Gastroesophageal sphincter (tissue), 4 donors: ENCODE measurements at regions not wholly inside any gene's neighbourhood (a gene's known extent, or its start where the extent isn't known, plus 50 kb on each side); places are given as distances from the start of the nearest gene placed in this dataset.
"Not testable (repeated sequence)": the region's sequence is repeated elsewhere in the genome, so short reads cannot be mapped to it uniquely, and the experiment has no call there.

Experiments used
- ATAC-seq: fragments of 150-250 bp; one replicate; pipeline ENCODE4 v1.9.1; 2016; ENCODE audit warnings: mild to moderate bottlenecking, moderate library complexity
- H3K27ac ChIP-seq, 4 donors: fragments of 200-600 bp; sonication (generic) in 3 of 4; 1 replicate in 3 of 4; 2 replicates in 1 of 4; pipeline ENCODE4 v1.5.1; 2016 to 2019
- H3K27me3 ChIP-seq: fragments of 200-600 bp; sonication (generic); one replicate; pipeline ENCODE4 v1.5.1; 2019
- H3K36me3 ChIP-seq, 2 donors: fragments of 200-600 bp; sonication (generic); one replicate each; pipeline ENCODE4 v1.5.1; 2019; ENCODE audit warnings: control low read depth in 1 of 2
- H3K4me1 ChIP-seq, 3 donors: fragments of 200-600 bp; sonication (generic); 1 replicate in 2 of 3; 2 replicates in 1 of 3; pipeline ENCODE4 v1.5.1; 2016 to 2019; ENCODE audit warnings: control low read depth in 2 of 3
- H3K4me3 ChIP-seq, 2 donors: fragments of 200-600 bp; sonication (generic); one replicate each; pipeline ENCODE4 v1.5.1; 2019; ENCODE audit warnings: mild to moderate bottlenecking in 1 of 2, moderate library complexity in 1 of 2
- H3K9me3 ChIP-seq, 3 donors: fragments of 200-600 bp; sonication (generic); one replicate each; pipeline ENCODE4 v1.5.1; 2017 to 2019; ENCODE audit warnings: control low read depth in 2 of 3
- CTCF ChIP-seq, 4 experiments: fragments of 200-600 bp in 2 of 4; fragments of 450-650 bp in 2 of 4; sonication (generic) in 1 of 4; IDR thresholded peaks; one replicate each; pipeline ENCODE4 v1.5.1; 2017 to 2019; ENCODE audit warnings: antibody characterized with exemption in 4 of 4, mild to moderate bottlenecking in 2 of 4, moderate library complexity in 2 of 4
- EP300 ChIP-seq: sonication (generic); formaldehyde crosslinking; IDR thresholded peaks from one replicate; pipeline ENCODE4 v1.6.1; 2017; ENCODE audit warnings: antibody characterized with exemption, mild to moderate bottlenecking
- POLR2A ChIP-seq, 2 donors: fragments of 450-650 bp; IDR thresholded peaks; one replicate each; pipeline ENCODE4 v1.6.1; 2017; ENCODE audit warnings: antibody characterized with exemption in 2 of 2, mild to moderate bottlenecking in 2 of 2, moderate library complexity in 1 of 2
- POLR2AphosphoS5 ChIP-seq: sonication (generic); formaldehyde crosslinking; IDR thresholded peaks from one replicate; pipeline ENCODE4 v1.6.1; 2017; ENCODE audit warnings: antibody characterized with exemption
- WGBS, 2 donors: methylation state at CpG; one replicate each; pipeline ENCODE4 v1.1.5; 2018; ENCODE audit warnings: low coverage in 1 of 2; 5-methylcytosine and 5-hydroxymethylcytosine counted together

- TF ChIP-seq POLR2AphosphoS5 (no peak), POLR2A (IDR thresholded peaks at IDR 0.05) (no peak), CTCF (IDR thresholded peaks at IDR 0.05) (no peak), EP300 (no peak)
- H3K27ac ChIP-seq, result no peak overlapping the region
- H3K9me3 ChIP-seq, result no peaks in the 10 kb centered on the region
- no peak overlapping the region for H3K4me3 ChIP-seq
- H3K27me3 ChIP-seq, result no peaks in the 10 kb centered on the region
- H3K36me3 ChIP-seq, result no peaks in the 10 kb centered on the region
- 62 to 63% methylated on average over 12 to 17 of the region's 17 CpGs for WGBS, 2 donors
- no peaks in the 10 kb centered on the region for H3K4me1 ChIP-seq
- no peak for ATAC-seq
Observed at GRCh38 chr20:48041078-48041780, 255.9 kb upstream of the SULF2 start.

- no peak for ATAC-seq
- Histone ChIP-seq H3K4me1 (no peaks in the 10 kb centered on the region), H3K36me3 (no peaks in the 10 kb centered on the region), H3K27ac (no peak overlapping the region), H3K27me3 (no peaks in the 10 kb centered on the region), H3K9me3 (no peaks in the 10 kb centered on the region), H3K4me3 (no peak overlapping the region)
- TF ChIP-seq CTCF (IDR thresholded peaks at IDR 0.05) (no peak), EP300 (no peak), POLR2AphosphoS5 (no peak)
- 91 to 95% methylated on average over 5 to 6 of the region's 6 CpGs for WGBS, 2 donors
Observed at GRCh38 chr20:48040491-48040890, 255.2 kb upstream of the SULF2 start.

- Histone ChIP-seq H3K27ac (no peak overlapping the region), H3K27me3 (no peaks in the 10 kb centered on the region), H3K9me3 (no peaks in the 10 kb centered on the region), H3K4me3 (no peak overlapping the region), H3K4me1 (no peaks in the 10 kb centered on the region), H3K36me3 (no peaks in the 10 kb centered on the region)
- TF ChIP-seq POLR2A (IDR thresholded peaks at IDR 0.05) (no peak), CTCF (IDR thresholded peaks at IDR 0.05) (no peak), POLR2AphosphoS5 (no peak), EP300 (no peak)
- no peak for ATAC-seq
- WGBS, 2 donors, result 75 to 78% methylated on average over 4 to 5 of the region's 7 CpGs
Observed at GRCh38 chr20:48040051-48040450, 254.8 kb upstream of the SULF2 start.

- ATAC-seq, result no peak
- 79 to 97% methylated on average over 2 of the region's 2 CpGs for WGBS, 2 donors
- no peak overlapping the region for H3K4me3 ChIP-seq
- H3K27me3 ChIP-seq, result no peaks in the 10 kb centered on the region
- H3K9me3 ChIP-seq, result no peaks in the 10 kb centered on the region
- H3K27ac ChIP-seq, result no peak overlapping the region
- no peaks in the 10 kb centered on the region for H3K4me1 ChIP-seq
- TF ChIP-seq EP300, result no peak
- TF ChIP-seq POLR2A (IDR thresholded peaks at IDR 0.05), result no peak
- TF ChIP-seq CTCF (IDR thresholded peaks at IDR 0.05), result no peak
- no peak for TF ChIP-seq POLR2AphosphoS5
- H3K36me3 ChIP-seq, result no peaks in the 10 kb centered on the region
Observed at GRCh38 chr20:48039514-48039913, 254.2 kb upstream of the SULF2 start.

- no peak overlapping the region for H3K27ac ChIP-seq
- WGBS, 2 donors, result 37 to 90% methylated on average over 3 to 6 of the region's 7 CpGs
- no peaks in the 10 kb centered on the region for H3K4me1 ChIP-seq
- no peak for TF ChIP-seq POLR2A (IDR thresholded peaks at IDR 0.05)
- no peak for TF ChIP-seq POLR2AphosphoS5
- no peak for TF ChIP-seq EP300
- no peak for TF ChIP-seq CTCF (IDR thresholded peaks at IDR 0.05)
- ATAC-seq, result no peak
- H3K27me3 ChIP-seq, result no peaks in the 10 kb centered on the region
- no peaks in the 10 kb centered on the region for H3K36me3 ChIP-seq
- no peak overlapping the region for H3K4me3 ChIP-seq
- no peaks in the 10 kb centered on the region for H3K9me3 ChIP-seq
Observed at GRCh38 chr20:48038713-48039112, 253.4 kb upstream of the SULF2 start.

GRCh38 chr20:48037798-48038197, 252.5 kb upstream of the SULF2 start:
- H3K4me1 ChIP-seq, ATAC-seq, H3K4me3 ChIP-seq, H3K36me3 ChIP-seq, H3K27me3 ChIP-seq, H3K9me3 ChIP-seq, H3K27ac ChIP-seq: not testable (repeated sequence)
- 49% methylated on average over 2 of the region's 7 CpGs; no CpG with 5 or more reads in 1 of the 2 donors for WGBS, 2 donors
